ENCODE measurements at regions not wholly inside any gene's neighbourhood (a gene's known extent, or its start where the extent isn't known, plus 50 kb on each side); places are given as distances from the start of the nearest gene placed in this dataset.

- TF ChIP-seq CTCF (IDR thresholded peaks at IDR 0.05; ENCODE audit: insufficient read depth, low read length, poor library complexity, severe bottlenecking) (no peak), EZH2phosphoT487 (conservative IDR thresholded peaks at IDR 0.05; ENCODE audit: low read length) (no peak)
These were observed 1261.7 kb downstream of the ROBO1 start for GRCh38 chr3:78506061-78506460.
